Central memory CD8-positive, alpha-beta T cell (primary cell): ENCODE measurements at regions not wholly inside any gene's neighbourhood (a gene's known extent, or its start where the extent isn't known, plus 50 kb on each side); places are given as distances from the start of the nearest gene placed in this dataset.

Source experiments
- ATAC-seq: fragments of 150-1000 bp; cut with Tn5 transposase; replicated peaks from 2 replicates; pipeline ENCODE4 v1.10.0; 2022; ENCODE audit warnings: mild to moderate bottlenecking, moderate FRiP score, moderate number of reproducible peaks; ENCODE audit not compliant: poor library complexity, severe bottlenecking; ENCODE audit errors: extremely low read depth
- DNase-seq, 2 donors: peaks; one replicate each; pipeline ENCODE4 v3.0.0; 2021; ENCODE audit warnings: low spot score in 2 of 2
- H3K27ac Mint-ChIP-seq: one replicate; pipeline ENCODE4 v1.8.0; 2022; ENCODE audit warnings: low read depth, mild to moderate bottlenecking, moderate library complexity, mixed read lengths
- H3K27me3 Mint-ChIP-seq: one replicate; pipeline ENCODE4 v1.8.0; 2022; ENCODE audit warnings: mixed read lengths
- H3K36me3 Mint-ChIP-seq: one replicate; pipeline ENCODE4 v1.8.0; 2022; ENCODE audit warnings: mild to moderate bottlenecking, moderate library complexity, mixed read lengths; ENCODE audit not compliant: insufficient read depth
- H3K4me1 Mint-ChIP-seq: one replicate; pipeline ENCODE4 v1.8.0; 2022; ENCODE audit warnings: mixed read lengths
- H3K4me3 Mint-ChIP-seq: one replicate; pipeline ENCODE4 v1.8.0; 2022; ENCODE audit warnings: mild to moderate bottlenecking, moderate library complexity, mixed read lengths
- H3K9me3 Mint-ChIP-seq: one replicate; pipeline ENCODE4 v1.8.0; 2022; ENCODE audit warnings: mixed read lengths

- Mint-ChIP-seq H3K36me3 (no peaks in the 10 kb centered on the region), H3K27ac (no peak overlapping the region), H3K9me3 (no peaks in the 10 kb centered on the region), H3K4me3 (no peak overlapping the region), H3K27me3 (peaks cover 13% of the 10 kb centered on the region), H3K4me1 (no peaks in the 10 kb centered on the region)
- DNase-seq (no peak), ATAC-seq (no peak)
Observed at GRCh38 chr18:78660311-78660710, 319.3 kb upstream of the SALL3 start.

GRCh38 chr18:78661316-78661715 lies 318.3 kb upstream of the SALL3 start:
- no peak for DNase-seq
- peaks cover 1% of the 10 kb centered on the region for H3K36me3 Mint-ChIP-seq
- no peak overlapping the region for H3K27ac Mint-ChIP-seq
- no peaks in the 10 kb centered on the region for H3K9me3 Mint-ChIP-seq
- H3K4me3 Mint-ChIP-seq: no peak overlapping the region
- no peaks in the 10 kb centered on the region for H3K4me1 Mint-ChIP-seq
- ATAC-seq: no peak
- H3K27me3 Mint-ChIP-seq: peaks cover 13% of the 10 kb centered on the region

DNA sequence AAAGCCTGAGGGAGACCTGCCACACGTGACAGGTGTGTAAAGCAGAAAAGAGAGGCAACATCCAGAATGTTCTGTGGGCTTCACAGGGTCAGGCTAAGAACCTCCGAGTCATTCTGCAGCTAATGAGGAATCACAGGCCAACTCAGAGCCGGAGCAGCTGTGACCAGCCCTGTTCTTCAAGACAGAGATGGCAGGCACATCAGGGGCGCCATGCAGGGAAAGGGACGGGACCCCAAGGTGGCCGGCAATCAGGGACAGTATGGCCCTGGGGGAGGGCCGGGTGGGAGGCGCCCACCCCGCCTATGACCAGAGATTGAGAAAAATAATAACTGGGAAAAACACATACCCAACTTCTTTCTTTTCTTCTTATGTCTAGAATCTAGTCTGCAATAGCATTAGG lies 316.7 kb upstream of the SALL3 start:
- Mint-ChIP-seq H3K4me3 (no peak overlapping the region), H3K27ac (no peak overlapping the region), H3K36me3 (peaks cover 1% of the 10 kb centered on the region), H3K4me1 (no peaks in the 10 kb centered on the region), H3K27me3 (peaks cover 13% of the 10 kb centered on the region), H3K9me3 (no peaks in the 10 kb centered on the region)
- ATAC-seq: no peak
- DNase-seq: no peak

- ATAC-seq (no peak), DNase-seq (no peak)
- Mint-ChIP-seq H3K27ac (no peak overlapping the region), H3K4me3 (no peak overlapping the region), H3K36me3 (peaks cover 1% of the 10 kb centered on the region), H3K9me3 (no peaks in the 10 kb centered on the region), H3K4me1 (no peaks in the 10 kb centered on the region), H3K27me3 (peaks cover 13% of the 10 kb centered on the region)
Observed at GRCh38 chr18:78664048-78664447, 315.6 kb upstream of the SALL3 start.

GRCh38 chr18:78664848-78665247 lies 314.8 kb upstream of the SALL3 start:
- no peak overlapping the region for H3K4me3 Mint-ChIP-seq
- ATAC-seq: no peak
- DNase-seq: no peak
- peaks cover 13% of the 10 kb centered on the region for H3K27me3 Mint-ChIP-seq
- no peaks in the 10 kb centered on the region for H3K4me1 Mint-ChIP-seq
- no peaks in the 10 kb centered on the region for H3K9me3 Mint-ChIP-seq
- peaks cover 1% of the 10 kb centered on the region for H3K36me3 Mint-ChIP-seq
- no peak overlapping the region for H3K27ac Mint-ChIP-seq

GRCh38 chr18:78665644-78666043 lies 314.0 kb upstream of the SALL3 start:
- ATAC-seq (no peak), DNase-seq (no peak)
- no peak overlapping the region for H3K27ac Mint-ChIP-seq
- H3K4me1 Mint-ChIP-seq: no peaks in the 10 kb centered on the region
- no peak overlapping the region for H3K4me3 Mint-ChIP-seq
- peaks cover 6% of the 10 kb centered on the region for H3K27me3 Mint-ChIP-seq
- no peaks in the 10 kb centered on the region for H3K9me3 Mint-ChIP-seq
- peaks cover 1% of the 10 kb centered on the region for H3K36me3 Mint-ChIP-seq

- Mint-ChIP-seq H3K4me3 (no peak overlapping the region), H3K27ac (no peak overlapping the region), H3K4me1 (peaks cover 5% of the 10 kb centered on the region), H3K9me3 (no peaks in the 10 kb centered on the region), H3K36me3 (peaks cover 1% of the 10 kb centered on the region), H3K27me3 (no peaks in the 10 kb centered on the region)
- ATAC-seq (no peak), DNase-seq (no peak)
Observed at GRCh38 chr18:78666666-78667335, 312.8 kb upstream of the SALL3 start.

GRCh38 chr18:78670778-78671391 lies 308.7 kb upstream of the SALL3 start:
- ATAC-seq (no peak), DNase-seq (no peak)
- Mint-ChIP-seq H3K36me3 (no peaks in the 10 kb centered on the region), H3K4me3 (no peak overlapping the region), H3K27ac (no peak overlapping the region), H3K9me3 (no peaks in the 10 kb centered on the region), H3K27me3 (no peaks in the 10 kb centered on the region), H3K4me1 (peaks cover 5% of the 10 kb centered on the region)

DNA sequence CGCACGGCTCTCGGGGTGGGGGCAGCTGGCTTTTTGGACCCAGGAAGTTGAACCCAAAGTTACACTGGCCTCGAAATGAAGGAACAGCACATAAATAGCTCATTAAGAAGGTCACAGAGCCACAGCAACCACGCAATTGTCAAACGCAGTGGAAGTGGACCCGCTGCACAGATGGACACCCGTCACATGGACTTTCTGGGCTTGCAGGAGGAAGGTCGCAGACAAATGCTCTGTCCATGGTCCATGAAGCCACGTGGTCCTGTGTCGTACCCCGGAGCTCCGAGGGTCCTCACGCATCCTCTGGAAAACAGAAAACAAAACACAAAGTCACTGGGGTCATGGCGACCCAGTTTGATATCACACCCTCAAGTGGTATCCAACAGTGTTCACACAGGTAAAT lies 308.1 kb upstream of the SALL3 start:
- H3K36me3 Mint-ChIP-seq: no peaks in the 10 kb centered on the region
- H3K9me3 Mint-ChIP-seq: no peaks in the 10 kb centered on the region
- peaks cover 5% of the 10 kb centered on the region for H3K4me1 Mint-ChIP-seq
- H3K27me3 Mint-ChIP-seq: no peaks in the 10 kb centered on the region
- DNase-seq (no peak), ATAC-seq (no peak)
- no peak overlapping the region for H3K4me3 Mint-ChIP-seq
- H3K27ac Mint-ChIP-seq: no peak overlapping the region

GRCh38 chr18:78672862-78673446 lies 306.7 kb upstream of the SALL3 start:
- no peak for DNase-seq
- no peak overlapping the region for H3K27ac Mint-ChIP-seq
- H3K4me1 Mint-ChIP-seq: peaks cover 5% of the 10 kb centered on the region
- H3K9me3 Mint-ChIP-seq: no peaks in the 10 kb centered on the region
- no peaks in the 10 kb centered on the region for H3K36me3 Mint-ChIP-seq
- ATAC-seq: no peak
- no peaks in the 10 kb centered on the region for H3K27me3 Mint-ChIP-seq
- H3K4me3 Mint-ChIP-seq: no peak overlapping the region

DNA sequence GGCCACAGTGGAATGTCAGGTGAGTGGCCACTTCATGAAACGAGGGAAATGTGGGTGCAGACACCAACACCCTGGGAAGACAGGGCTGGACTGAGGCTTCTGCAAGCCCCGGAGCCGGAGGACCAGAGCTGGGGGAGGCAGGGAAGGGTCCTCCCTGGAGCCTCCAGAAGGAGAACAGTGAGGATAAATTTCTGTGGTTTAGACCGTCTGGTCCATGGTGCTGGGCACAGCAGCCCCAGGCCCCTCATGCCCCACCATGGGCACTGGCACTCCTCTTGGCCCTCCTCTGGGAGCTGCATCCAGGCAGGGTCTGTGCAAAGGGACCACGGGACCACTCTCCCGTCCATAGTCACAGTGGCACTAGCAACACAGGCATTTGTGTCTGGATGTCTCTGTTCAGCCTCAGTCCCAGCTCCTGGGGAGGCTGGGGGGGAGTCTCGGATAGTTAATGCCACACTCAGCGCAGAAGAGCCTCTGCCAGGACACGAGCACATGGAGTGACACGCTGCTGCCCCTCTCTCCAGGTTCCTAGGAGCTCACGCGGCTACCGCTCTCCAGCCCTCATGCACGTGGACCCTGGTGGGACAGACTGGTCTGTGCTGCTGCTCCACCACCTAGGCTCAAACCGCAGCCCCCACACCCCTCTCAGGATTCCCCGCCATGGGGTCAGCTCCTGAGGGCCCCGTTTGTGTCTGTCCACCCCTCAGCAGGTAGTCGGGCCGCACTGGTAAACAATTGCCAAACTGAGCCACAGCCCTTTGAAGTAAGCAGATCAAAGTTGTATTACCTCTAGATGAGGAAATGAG lies 305.9 kb upstream of the SALL3 start:
- no peak overlapping the region for H3K4me3 Mint-ChIP-seq
- H3K4me1 Mint-ChIP-seq: peaks cover 11% of the 10 kb centered on the region
- no peak overlapping the region for H3K27ac Mint-ChIP-seq
- H3K9me3 Mint-ChIP-seq: no peaks in the 10 kb centered on the region
- H3K36me3 Mint-ChIP-seq: no peaks in the 10 kb centered on the region
- ATAC-seq (no peak), DNase-seq (no peak)
- no peaks in the 10 kb centered on the region for H3K27me3 Mint-ChIP-seq

DNA sequence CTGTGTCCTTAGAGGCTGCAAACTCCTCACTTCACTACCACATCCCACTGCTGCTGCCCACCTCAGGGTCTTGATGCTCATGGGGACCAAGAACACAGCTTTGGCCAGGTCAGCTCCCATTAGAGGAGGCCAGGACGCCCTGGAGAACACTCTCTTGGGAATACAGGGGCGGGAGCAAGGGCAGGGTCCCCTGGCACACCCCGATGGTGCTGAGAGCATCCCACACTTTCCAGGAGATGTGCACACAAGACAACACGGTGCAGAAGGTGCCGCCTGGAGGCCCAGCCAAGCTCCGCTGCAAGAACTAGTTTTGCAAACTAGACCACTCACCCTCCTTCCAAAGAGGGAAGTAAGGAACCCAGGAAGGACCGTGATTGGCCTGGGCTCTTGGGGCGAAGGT lies 304.4 kb upstream of the SALL3 start:
- no peak for DNase-seq
- Mint-ChIP-seq H3K36me3 (no peaks in the 10 kb centered on the region), H3K27me3 (no peaks in the 10 kb centered on the region), H3K4me3 (no peak overlapping the region), H3K9me3 (no peaks in the 10 kb centered on the region), H3K4me1 (peaks cover 12% of the 10 kb centered on the region), H3K27ac (no peak overlapping the region)
- no peak for ATAC-seq
